ENCODE measurements at regions not wholly inside any gene's neighbourhood (a gene's known extent, or its start where the extent isn't known, plus 50 kb on each side); places are given as distances from the start of the nearest gene placed in this dataset.

GRCh38 chr10:90598513-90598912 lies 259.3 kb downstream of the HTR7 start:
- H4K20me1 ChIP-seq (ENCODE audit: insufficient read depth, low read length) = no peaks in the 10 kb centered on the region
- H3K4me2 ChIP-seq (ENCODE audit: low read length) = no peak overlapping the region
- no peaks in the 10 kb centered on the region for H3K36me3 ChIP-seq (ENCODE audit: insufficient read depth, low read length)
- H3K9me3 ChIP-seq (ENCODE audit: low read length) = no peaks in the 10 kb centered on the region
- no peaks in the 10 kb centered on the region for H3K79me2 ChIP-seq (ENCODE audit: insufficient read depth, low read depth, low read length)
- no peak overlapping the region for H3K27ac ChIP-seq (ENCODE audit: low read depth, low read length, poor library complexity, severe bottlenecking)
- no peaks in the 10 kb centered on the region for H3K4me1 ChIP-seq (ENCODE audit: insufficient read depth, low read length, poor library complexity, severe bottlenecking)
- CTCF ChIA-PET (ENCODE audit: unreplicated experiment) = no interaction called here
- no peak for TF ChIP-seq CTCF (conservative IDR thresholded peaks at IDR 0.05; ENCODE audit: low read length)
- no peak for TF ChIP-seq EZH2phosphoT487 (IDR thresholded peaks at IDR 0.05; ENCODE audit: borderline replicate concordance, low read depth, low read length)
- POLR2A ChIA-PET = no interaction called here
- intact Hi-C loops (cut with micrococcal nuclease; ENCODE audit: unreplicated experiment) = loop anchor here (10.0 kb wide), 1 partner anchor 804 kb away; no protein-coding TSS in a partner anchor
- no peak for DNase-seq (ENCODE audit: low spot score)
- BruUV-seq (replicated peaks) = no TSS peak
- H3K9me2 ChIP-seq (ENCODE audit: insufficient read depth, low read length) = no peaks in the 10 kb centered on the region
- no peak overlapping the region for H2AFZ ChIP-seq (ENCODE audit: low read length)
- H3K4me3 ChIP-seq (ENCODE audit: low read depth, low read length, poor library complexity, severe bottlenecking) = no peak overlapping the region

- no peaks in the 10 kb centered on the region for H3K79me2 ChIP-seq (ENCODE audit: insufficient read depth, low read depth, low read length)
- TF ChIP-seq CTCF (conservative IDR thresholded peaks at IDR 0.05; ENCODE audit: low read length) (no peak), EZH2phosphoT487 (IDR thresholded peaks at IDR 0.05; ENCODE audit: borderline replicate concordance, low read depth, low read length) (no peak)
- no peak overlapping the region for H3K4me3 ChIP-seq (ENCODE audit: low read depth, low read length, poor library complexity, severe bottlenecking)
- CTCF ChIA-PET (ENCODE audit: unreplicated experiment) = no interaction called here
- H3K36me3 ChIP-seq (ENCODE audit: insufficient read depth, low read length) = no peaks in the 10 kb centered on the region
- DNase-seq (ENCODE audit: low spot score) = no peak
- no peaks in the 10 kb centered on the region for H4K20me1 ChIP-seq (ENCODE audit: insufficient read depth, low read length)
- H3K4me1 ChIP-seq (ENCODE audit: insufficient read depth, low read length, poor library complexity, severe bottlenecking) = no peaks in the 10 kb centered on the region
- BruUV-seq (replicated peaks) = no TSS peak
- H2AFZ ChIP-seq (ENCODE audit: low read length) = no peak overlapping the region
- POLR2A ChIA-PET = interaction anchor here (0.7 kb wide), 1 partner anchor 1338 kb away, joined by 3 read pairs; no protein-coding TSS in a partner anchor
- no peak overlapping the region for H3K4me2 ChIP-seq (ENCODE audit: low read length)
- H3K9me2 ChIP-seq (ENCODE audit: insufficient read depth, low read length) = no peaks in the 10 kb centered on the region
- no peak overlapping the region for H3K27ac ChIP-seq (ENCODE audit: low read depth, low read length, poor library complexity, severe bottlenecking)
- intact Hi-C loops (cut with micrococcal nuclease; ENCODE audit: unreplicated experiment) = no loop called here
- H3K9me3 ChIP-seq (ENCODE audit: low read length) = no peaks in the 10 kb centered on the region
Measured at GRCh38 chr10:90602862-90603610, 254.8 kb downstream of the HTR7 start.

GRCh38 chr10:90604636-90605035 lies 253.2 kb downstream of the HTR7 start:
- TF ChIP-seq CTCF (conservative IDR thresholded peaks at IDR 0.05; ENCODE audit: low read length) = no peak
- TF ChIP-seq EZH2phosphoT487 (IDR thresholded peaks at IDR 0.05; ENCODE audit: borderline replicate concordance, low read depth, low read length) = no peak
- no TSS peak for BruUV-seq (replicated peaks)
- H3K4me2 ChIP-seq (ENCODE audit: low read length) = no peak overlapping the region
- H3K79me2 ChIP-seq (ENCODE audit: insufficient read depth, low read depth, low read length) = no peaks in the 10 kb centered on the region
- ChIA-PET POLR2A (no interaction called here), CTCF (ENCODE audit: unreplicated experiment) (no interaction called here)
- no peaks in the 10 kb centered on the region for H4K20me1 ChIP-seq (ENCODE audit: insufficient read depth, low read length)
- H2AFZ ChIP-seq (ENCODE audit: low read length) = no peak overlapping the region
- no peak for DNase-seq (ENCODE audit: low spot score)
- intact Hi-C loops (cut with micrococcal nuclease; ENCODE audit: unreplicated experiment) = no loop called here
- no peaks in the 10 kb centered on the region for H3K4me1 ChIP-seq (ENCODE audit: insufficient read depth, low read length, poor library complexity, severe bottlenecking)
- H3K9me2 ChIP-seq (ENCODE audit: insufficient read depth, low read length) = no peaks in the 10 kb centered on the region
- no peaks in the 10 kb centered on the region for H3K36me3 ChIP-seq (ENCODE audit: insufficient read depth, low read length)
- no peaks in the 10 kb centered on the region for H3K9me3 ChIP-seq (ENCODE audit: low read length)
- H3K4me3 ChIP-seq (ENCODE audit: low read depth, low read length, poor library complexity, severe bottlenecking) = no peak overlapping the region
- H3K27ac ChIP-seq (ENCODE audit: low read depth, low read length, poor library complexity, severe bottlenecking) = no peak overlapping the region

Data from OCI-LY7 (cell line).